MV-4-11 (cell line): ENCODE measurements at regions not wholly inside any gene's neighbourhood (a gene's known extent, or its start where the extent isn't known, plus 50 kb on each side); places are given as distances from the start of the nearest gene placed in this dataset.
"Not testable (repeated sequence)": the region's sequence is repeated elsewhere in the genome, so short reads cannot be mapped to it uniquely, and the experiment has no call there.

Experiments used
- DNase-seq: peaks from one replicate; lab custom pipeline; 2025; lab: John Stamatoyannopoulos, UW

GRCh38 chr2:49804111-49804510, 649.8 kb upstream of the FSHR start:
- no peak for DNase-seq

GRCh38 chr2:49801898-49802450, 647.7 kb upstream of the FSHR start:
- no peak for DNase-seq

GRCh38 chr2:49798570-49798969, 644.3 kb upstream of the FSHR start:
- DNase-seq: no peak

GRCh38 chr2:49796266-49796665, 642.0 kb upstream of the FSHR start:
- DNase-seq: no peak

GRCh38 chr2:49794396-49794795, 640.1 kb upstream of the FSHR start:
- DNase-seq: no peak

GRCh38 chr2:49788300-49788699, 634.0 kb upstream of the FSHR start:
- DNase-seq: no peak

GRCh38 chr2:49780949-49781348, 626.6 kb upstream of the FSHR start:
- DNase-seq: no peak

- no peak for DNase-seq
Measured at GRCh38 chr2:49772299-49772970, 618.1 kb upstream of the FSHR start.

GRCh38 chr2:49770919-49771318, 616.6 kb upstream of the FSHR start:
- no peak for DNase-seq

- DNase-seq: no peak
Measured at GRCh38 chr2:49767316-49767715, 613.0 kb upstream of the FSHR start.

GRCh38 chr2:49755777-49756176, 601.5 kb upstream of the FSHR start:
- DNase-seq: no peak

GRCh38 chr2:49754381-49754780, 600.1 kb upstream of the FSHR start:
- DNase-seq: no peak

- DNase-seq: no peak
Measured at GRCh38 chr2:49753344-49753985, 599.1 kb upstream of the FSHR start.

GRCh38 chr2:49737606-49738005, 583.3 kb upstream of the FSHR start:
- no peak for DNase-seq

- not testable (repeated sequence) for DNase-seq
Measured at GRCh38 chr2:49732924-49733323, 578.6 kb upstream of the FSHR start.

- no peak for DNase-seq
Measured at GRCh38 chr2:49719241-49719640, 564.9 kb upstream of the FSHR start.

- no peak for DNase-seq
Measured at GRCh38 chr2:49715597-49715996, 561.3 kb upstream of the FSHR start.

- DNase-seq: no peak
Measured at GRCh38 chr2:49714454-49714853, 560.1 kb upstream of the FSHR start.

- DNase-seq: no peak
Measured at GRCh38 chr2:49702740-49703139, 548.4 kb upstream of the FSHR start.

GRCh38 chr2:49693961-49694360, 539.6 kb upstream of the FSHR start:
- no peak for DNase-seq

- not testable (repeated sequence) for DNase-seq
Measured at GRCh38 chr2:49692022-49692421, 537.7 kb upstream of the FSHR start.

- DNase-seq: no peak
Measured at GRCh38 chr2:49687918-49688317, 533.6 kb upstream of the FSHR start.

- no peak for DNase-seq
Measured at GRCh38 chr2:49686897-49687442, 532.7 kb upstream of the FSHR start.
